Neural progenitor cell (in vitro differentiated cells): ENCODE measurements at regions not wholly inside any gene's neighbourhood (a gene's known extent, or its start where the extent isn't known, plus 50 kb on each side); places are given as distances from the start of the nearest gene placed in this dataset.

Source experiments
- CTCF ChIP-seq: fragments of 200-600 bp; sonication (generic); IDR thresholded peaks from 2 replicates; pipeline ENCODE4 v1.5.1; 2017; ENCODE audit warnings: antibody characterized with exemption, mild to moderate bottlenecking
- EZH2phosphoT487 ChIP-seq: fragments of 200-600 bp; sonication (generic); IDR thresholded peaks from 2 replicates; pipeline ENCODE4 v1.6.1; 2017; ENCODE audit warnings: antibody characterized with exemption

- TF ChIP-seq CTCF, result no peak
- TF ChIP-seq EZH2phosphoT487, result no peak
Measured at GRCh38 chr4:58602731-58603359, 1492.7 kb upstream of the IGFBP7 start.
